Effector memory CD4-positive, alpha-beta T cell (primary cell): ENCODE measurements at regions not wholly inside any gene's neighbourhood (a gene's known extent, or its start where the extent isn't known, plus 50 kb on each side); places are given as distances from the start of the nearest gene placed in this dataset.

Source experiments
- DNase-seq, 3 donors: peaks; one replicate each; pipeline ENCODE4 v3.0.0-alpha.2; 2020
- H3K27ac ChIP-seq: 2 replicates; pipeline ENCODE4 v1.7.0; 2013; ENCODE audit warnings: mild to moderate bottlenecking, low read length, moderate library complexity; ENCODE audit not compliant: insufficient read depth, poor library complexity, severe bottlenecking
- H3K27me3 ChIP-seq: replicated peaks from 2 replicates; pipeline ENCODE4 v1.7.0; 2013; ENCODE audit warnings: mild to moderate bottlenecking, low read length; ENCODE audit not compliant: insufficient read depth, control insufficient read depth, poor library complexity, severe bottlenecking
- H3K36me3 ChIP-seq: 2 replicates; pipeline ENCODE4 v1.7.0; 2013; ENCODE audit warnings: mild to moderate bottlenecking, low read length, moderate library complexity; ENCODE audit not compliant: control insufficient read depth, insufficient read depth
- H3K4me1 ChIP-seq: 2 replicates; pipeline ENCODE4 v1.7.0; 2013; ENCODE audit warnings: low read length, mild to moderate bottlenecking; ENCODE audit not compliant: control insufficient read depth, insufficient read depth, poor library complexity, severe bottlenecking
- H3K4me3 ChIP-seq: 2 replicates; pipeline ENCODE4 v1.7.0; 2013; ENCODE audit warnings: low read length, low read depth, mild to moderate bottlenecking; ENCODE audit not compliant: insufficient read depth, poor library complexity, severe bottlenecking
- H3K9me3 ChIP-seq: 2 replicates; pipeline ENCODE4 v1.7.0; 2013; ENCODE audit warnings: mild to moderate bottlenecking, low read length, moderate library complexity; ENCODE audit not compliant: control insufficient read depth

DNA sequence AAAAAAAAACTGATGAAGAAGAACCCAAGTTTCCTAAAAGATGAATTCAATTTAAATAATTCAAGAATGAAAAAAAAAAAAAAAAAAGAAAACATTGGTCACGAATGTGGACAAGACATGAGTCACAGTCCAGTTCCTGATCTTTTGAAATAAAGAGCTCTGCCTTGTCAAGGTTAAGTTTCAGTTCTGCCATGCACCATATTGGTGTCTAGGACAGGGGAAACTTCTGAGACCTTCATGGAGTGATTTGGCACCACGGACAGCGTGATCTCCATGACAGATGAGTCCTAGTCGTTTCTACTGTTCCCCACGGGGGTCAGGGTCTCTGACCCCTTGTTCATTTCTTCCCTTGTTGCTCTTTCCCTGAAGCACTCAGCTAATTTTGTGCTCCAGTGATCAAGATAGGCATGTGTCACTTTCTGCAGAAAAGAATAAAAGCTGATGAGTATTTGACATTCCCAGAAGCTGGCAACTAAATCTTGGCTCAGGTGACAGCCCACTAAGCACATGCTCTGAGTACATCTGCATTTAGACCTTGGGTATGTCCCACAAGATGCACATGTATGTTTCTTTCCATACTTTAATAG lies 1159.7 kb downstream of the BCL11B start:
- Histone ChIP-seq H3K9me3 (no peaks in the 10 kb centered on the region), H3K27me3 (no peaks in the 10 kb centered on the region), H3K4me3 (no peak overlapping the region), H3K27ac (no peak overlapping the region), H3K36me3 (no peaks in the 10 kb centered on the region), H3K4me1 (no peaks in the 10 kb centered on the region)
- no peak for DNase-seq

DNA sequence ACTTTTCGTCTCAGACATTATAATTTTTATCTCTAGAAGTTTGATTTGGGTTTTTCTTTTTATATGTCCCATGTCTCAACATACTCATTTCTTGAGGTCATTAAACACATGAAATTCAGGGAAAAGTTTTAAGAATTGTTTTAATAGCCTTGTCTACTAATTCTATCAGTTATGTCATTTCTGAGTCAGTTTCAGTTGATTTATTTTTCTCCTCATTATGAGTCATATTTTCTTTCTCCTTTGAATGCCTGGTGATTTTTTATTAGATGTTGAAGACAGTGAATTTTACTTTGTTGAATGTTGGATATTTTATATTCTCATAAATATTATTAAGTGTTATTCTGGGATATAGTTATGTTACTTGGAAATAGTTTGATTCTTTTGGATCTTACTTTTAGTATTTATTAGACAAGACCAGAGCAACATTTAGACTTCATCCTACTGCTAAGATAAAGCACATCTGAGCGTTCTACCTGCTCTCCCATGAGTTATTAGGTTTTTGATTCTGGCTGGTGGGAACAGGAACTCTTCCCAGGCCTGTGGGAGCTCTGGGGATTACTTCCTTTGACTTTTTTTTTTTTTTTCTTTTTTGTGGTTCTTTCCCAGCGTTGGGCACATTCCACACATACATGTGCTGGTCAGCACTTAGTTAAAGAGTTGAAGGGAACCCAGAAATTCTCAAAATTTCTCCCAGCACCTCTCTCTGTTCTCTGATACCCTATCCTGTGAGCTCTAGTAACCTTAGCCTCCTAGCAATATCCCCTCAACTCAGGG lies 1157.7 kb downstream of the BCL11B start:
- H3K27me3 ChIP-seq: no peaks in the 10 kb centered on the region
- H3K4me1 ChIP-seq: no peaks in the 10 kb centered on the region
- no peak for DNase-seq
- H3K27ac ChIP-seq: no peak overlapping the region
- no peaks in the 10 kb centered on the region for H3K36me3 ChIP-seq
- H3K4me3 ChIP-seq: no peak overlapping the region
- H3K9me3 ChIP-seq: no peaks in the 10 kb centered on the region

GRCh38 chr14:98114946-98115345 lies 1157.1 kb downstream of the BCL11B start:
- Histone ChIP-seq H3K27me3 (no peaks in the 10 kb centered on the region), H3K4me1 (no peaks in the 10 kb centered on the region), H3K27ac (no peak overlapping the region), H3K4me3 (no peak overlapping the region), H3K36me3 (no peaks in the 10 kb centered on the region), H3K9me3 (no peaks in the 10 kb centered on the region)
- no peak for DNase-seq

- no peaks in the 10 kb centered on the region for H3K36me3 ChIP-seq
- DNase-seq: no peak
- H3K27me3 ChIP-seq: no peaks in the 10 kb centered on the region
- no peak overlapping the region for H3K4me3 ChIP-seq
- H3K4me1 ChIP-seq: no peaks in the 10 kb centered on the region
- H3K27ac ChIP-seq: no peak overlapping the region
- no peaks in the 10 kb centered on the region for H3K9me3 ChIP-seq
Observed at GRCh38 chr14:98118749-98119148, 1153.2 kb downstream of the BCL11B start.

DNA sequence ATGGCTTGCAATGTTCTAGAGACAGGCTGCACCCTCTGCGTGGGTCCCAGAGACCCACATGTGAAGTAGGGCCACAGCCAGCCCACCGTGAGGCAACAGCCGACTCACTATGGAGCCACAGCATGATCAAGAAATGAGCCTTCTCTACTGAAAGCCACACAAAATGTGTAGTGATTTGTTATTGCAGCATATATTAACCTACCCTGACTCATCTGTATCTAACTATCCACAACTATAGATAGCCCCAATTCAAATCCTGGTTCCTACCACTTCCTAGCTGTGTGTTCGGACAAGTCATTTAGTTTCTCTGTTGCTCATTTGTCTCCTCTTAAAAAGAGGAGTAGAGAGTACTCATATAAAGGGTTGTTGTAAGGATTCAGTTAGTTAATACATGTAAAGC lies 1152.3 kb downstream of the BCL11B start:
- Histone ChIP-seq H3K27ac (no peak overlapping the region), H3K9me3 (peaks cover 3% of the 10 kb centered on the region), H3K27me3 (no peaks in the 10 kb centered on the region), H3K36me3 (no peaks in the 10 kb centered on the region), H3K4me1 (no peaks in the 10 kb centered on the region), H3K4me3 (no peak overlapping the region)
- no peak for DNase-seq

DNA sequence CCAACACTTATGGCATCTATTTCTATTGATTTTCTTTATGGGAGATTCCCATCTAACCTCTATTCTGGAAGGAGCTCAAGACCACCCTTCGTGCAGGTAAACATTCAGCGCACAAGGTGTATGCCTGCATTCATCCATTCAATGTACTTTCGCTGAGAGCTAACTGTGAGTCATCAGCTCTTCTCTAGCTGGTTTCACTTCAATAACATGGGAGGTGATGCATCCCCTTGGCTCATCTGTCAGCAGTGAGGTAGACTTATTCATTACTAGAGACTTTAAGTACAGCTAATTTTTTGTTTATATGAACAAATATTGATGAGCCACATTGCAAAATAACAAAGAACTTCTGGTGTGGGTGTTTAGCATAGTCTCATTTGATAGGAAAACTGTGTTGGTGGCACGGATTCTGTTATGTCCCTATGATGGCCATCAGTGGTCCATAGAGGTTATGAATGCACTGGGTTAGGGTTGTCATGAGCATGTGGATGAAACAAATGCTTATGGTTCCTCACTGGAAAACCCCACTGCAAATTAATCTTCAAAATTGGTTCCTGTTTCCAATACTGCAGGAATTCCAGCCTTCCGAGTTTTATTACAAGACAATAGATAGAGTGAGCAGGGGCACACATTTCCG lies 1151.0 kb downstream of the BCL11B start:
- no peaks in the 10 kb centered on the region for H3K4me1 ChIP-seq
- no peak overlapping the region for H3K27ac ChIP-seq
- no peak for DNase-seq
- no peaks in the 10 kb centered on the region for H3K36me3 ChIP-seq
- no peak overlapping the region for H3K4me3 ChIP-seq
- H3K9me3 ChIP-seq: peaks cover 3% of the 10 kb centered on the region
- no peaks in the 10 kb centered on the region for H3K27me3 ChIP-seq

DNA sequence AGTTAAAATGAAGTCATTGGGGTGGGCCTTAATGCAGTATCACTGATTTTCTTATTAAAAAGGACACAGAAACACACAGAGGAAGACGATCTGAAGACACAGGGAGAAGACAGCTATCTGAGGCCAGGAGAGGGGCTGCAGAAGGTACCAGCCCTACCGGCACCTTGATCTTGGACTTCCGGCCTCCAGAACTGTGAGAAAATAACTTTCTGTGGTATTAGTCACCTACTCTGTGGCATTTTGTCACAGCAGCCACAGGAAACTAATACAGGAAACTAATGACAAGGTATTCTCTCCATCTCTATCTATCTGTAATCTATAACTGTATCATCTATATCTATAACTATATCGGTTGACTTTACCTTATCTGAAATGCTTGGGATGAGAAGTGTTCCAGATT lies 1149.5 kb downstream of the BCL11B start:
- Histone ChIP-seq H3K27ac (no peak overlapping the region), H3K4me1 (no peaks in the 10 kb centered on the region), H3K4me3 (no peak overlapping the region), H3K36me3 (no peaks in the 10 kb centered on the region), H3K9me3 (peaks cover 3% of the 10 kb centered on the region), H3K27me3 (no peaks in the 10 kb centered on the region)
- DNase-seq: no peak

DNA sequence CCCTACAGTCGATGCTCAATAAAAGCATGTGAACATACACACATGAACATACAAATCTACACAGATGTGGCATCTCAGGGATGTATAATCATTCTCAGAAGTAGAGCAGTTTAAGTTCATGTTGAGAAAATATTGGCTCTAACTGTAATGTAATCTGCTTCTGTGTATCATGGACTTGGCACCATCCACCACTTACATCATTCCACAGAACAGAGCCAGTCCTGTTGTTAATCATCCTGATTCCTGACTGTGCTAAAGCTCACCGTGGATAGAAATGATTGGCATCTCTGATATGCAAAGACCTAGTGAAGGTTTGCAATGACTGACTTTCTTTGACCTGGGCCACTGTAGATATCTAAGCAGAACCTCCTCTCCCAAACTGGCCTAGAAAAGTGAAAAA lies 1141.3 kb downstream of the BCL11B start:
- Histone ChIP-seq H3K4me3 (no peak overlapping the region), H3K27ac (no peak overlapping the region), H3K9me3 (no peaks in the 10 kb centered on the region), H3K4me1 (peaks cover 5% of the 10 kb centered on the region), H3K27me3 (no peaks in the 10 kb centered on the region), H3K36me3 (no peaks in the 10 kb centered on the region)
- no peak for DNase-seq

- no peak overlapping the region for H3K27ac ChIP-seq
- H3K4me3 ChIP-seq: no peak overlapping the region
- H3K4me1 ChIP-seq: peaks cover 12% of the 10 kb centered on the region
- H3K36me3 ChIP-seq: no peaks in the 10 kb centered on the region
- H3K27me3 ChIP-seq: no peaks in the 10 kb centered on the region
- DNase-seq: no peak
- H3K9me3 ChIP-seq: no peaks in the 10 kb centered on the region
Observed at GRCh38 chr14:98131406-98131805, 1140.6 kb downstream of the BCL11B start.

DNA sequence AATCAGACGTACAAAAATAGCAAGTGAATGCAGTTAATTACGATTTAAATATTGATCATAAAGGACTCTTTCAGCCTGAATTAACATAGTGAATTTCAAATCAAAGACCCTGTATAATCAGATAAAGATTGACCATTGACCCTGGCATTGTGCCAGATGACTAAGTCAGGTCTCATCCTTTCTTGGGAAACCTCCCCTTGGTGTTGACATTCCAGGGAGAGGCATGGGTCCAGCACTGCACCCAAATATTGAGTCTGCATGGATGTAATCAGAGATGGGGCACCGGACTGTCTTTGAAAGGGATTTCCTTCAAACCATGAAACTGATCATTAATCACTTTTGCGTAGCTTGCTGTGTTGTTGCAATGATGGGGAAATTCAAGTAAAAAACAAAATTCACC lies 1138.2 kb downstream of the BCL11B start:
- Histone ChIP-seq H3K4me3 (no peak overlapping the region), H3K36me3 (no peaks in the 10 kb centered on the region), H3K4me1 (peaks cover 26% of the 10 kb centered on the region), H3K27me3 (no peaks in the 10 kb centered on the region), H3K9me3 (no peaks in the 10 kb centered on the region), H3K27ac (no peak overlapping the region)
- no peak for DNase-seq
